Activated CD4-positive, alpha-beta T cell treated with anti-CD3 and anti-CD28 coated beads, Interleukin-2, amount 10 ng/mL, durations not matched to agents 24 days and 14 days (primary cell): ENCODE measurements at regions not wholly inside any gene's neighbourhood (a gene's known extent, or its start where the extent isn't known, plus 50 kb on each side); places are given as distances from the start of the nearest gene placed in this dataset.
"Not testable (repeated sequence)": the region's sequence is repeated elsewhere in the genome, so short reads cannot be mapped to it uniquely, and the experiment has no call there.

Experiments used
- DNase-seq: peaks from one replicate; pipeline ENCODE4 v3.0.0; 2022
- H3K27ac Mint-ChIP-seq: one replicate; pipeline ENCODE4 v1.8.0; 2022; ENCODE audit warnings: mild to moderate bottlenecking, mixed read lengths
- H3K27me3 Mint-ChIP-seq: one replicate; pipeline ENCODE4 v1.8.0; 2022; ENCODE audit warnings: mixed read lengths
- H3K36me3 Mint-ChIP-seq: one replicate; pipeline ENCODE4 v1.8.0; 2022; ENCODE audit warnings: low read depth, mild to moderate bottlenecking, mixed read lengths
- H3K4me1 Mint-ChIP-seq: one replicate; pipeline ENCODE4 v1.8.0; 2021; ENCODE audit warnings: mixed read lengths
- H3K4me3 Mint-ChIP-seq: one replicate; pipeline ENCODE4 v1.8.0; 2022; ENCODE audit warnings: mild to moderate bottlenecking, moderate library complexity, mixed read lengths
- H3K9me3 Mint-ChIP-seq: one replicate; pipeline ENCODE4 v1.8.0; 2021; ENCODE audit warnings: mixed read lengths
- intact Hi-C: fragments of 100-400 bp; cut with micrococcal nuclease; formaldehyde crosslinking; loops from one replicate; pipeline ENCODE4 v1.15.1; 2023

GRCh38 chr2:12549641-12550040, 167.1 kb upstream of the TRIB2 start:
- peaks cover 2% of the 10 kb centered on the region for H3K27me3 Mint-ChIP-seq
- intact Hi-C loops: loop anchor here (1.0 kb wide), 1 partner anchor 253 kb away; no protein-coding TSS in a partner anchor
- DNase-seq: no peak

GRCh38 chr2:12552092-12552491, 164.6 kb upstream of the TRIB2 start:
- Mint-ChIP-seq H3K4me3 (no peak overlapping the region), H3K36me3 (peaks cover 4% of the 10 kb centered on the region), H3K9me3 (peaks cover 11% of the 10 kb centered on the region), H3K4me1 (peaks cover 32% of the 10 kb centered on the region), H3K27ac (no peak overlapping the region), H3K27me3 (no peaks in the 10 kb centered on the region)
- DNase-seq: peak; percentile 6
- intact Hi-C loops: no loop called here

More at GRCh38 chr2:12549641-12550040, 167.1 kb upstream of the TRIB2 start:
- H3K27ac Mint-ChIP-seq: no peak overlapping the region
- H3K36me3 Mint-ChIP-seq: peaks cover 4% of the 10 kb centered on the region
- H3K4me1 Mint-ChIP-seq: peaks cover 11% of the 10 kb centered on the region
- peaks cover 20% of the 10 kb centered on the region for H3K9me3 Mint-ChIP-seq
- no peak overlapping the region for H3K4me3 Mint-ChIP-seq

GRCh38 chr2:12554224-12555011, 162.3 kb upstream of the TRIB2 start:
- Mint-ChIP-seq H3K27ac (peak overlapping the region; percentile 88), H3K9me3 (peaks cover 11% of the 10 kb centered on the region), H3K27me3 (no peaks in the 10 kb centered on the region), H3K36me3 (peaks cover 4% of the 10 kb centered on the region), H3K4me3 (peak overlapping the region; percentile 57), H3K4me1 (peaks cover 41% of the 10 kb centered on the region)
- intact Hi-C loops: loop anchor here (1.0 to 5.0 kb wide), 7 partner anchors 47 to 724 kb away; partner anchors contain the start of gene TRIB2
- no peak for DNase-seq

- Mint-ChIP-seq H3K27me3 (no peaks in the 10 kb centered on the region), H3K9me3 (peaks cover 11% of the 10 kb centered on the region), H3K27ac (peak overlapping the region; percentile 88), H3K4me1 (peaks cover 39% of the 10 kb centered on the region), H3K4me3 (peak overlapping the region; percentile 57), H3K36me3 (peaks cover 4% of the 10 kb centered on the region)
- peak; percentile 59 for DNase-seq
- intact Hi-C loops: loop anchor here (1.0 to 5.0 kb wide), 7 partner anchors 48 to 724 kb away; partner anchors contain the start of gene TRIB2
Measured at GRCh38 chr2:12555012-12555645, 161.6 kb upstream of the TRIB2 start.

- Mint-ChIP-seq H3K27ac (peak overlapping the region; percentile 67), H3K36me3 (peaks cover 2% of the 10 kb centered on the region), H3K27me3 (no peaks in the 10 kb centered on the region), H3K4me1 (peaks cover 39% of the 10 kb centered on the region), H3K9me3 (peaks cover 12% of the 10 kb centered on the region), H3K4me3 (no peak overlapping the region)
- intact Hi-C loops: loop anchor here (5.0 kb wide), 2 partner anchors 144 to 301 kb away; no protein-coding TSS in a partner anchor
- DNase-seq: peak; percentile 62
Measured at GRCh38 chr2:12556762-12557161, 160.0 kb upstream of the TRIB2 start.

- Mint-ChIP-seq H3K9me3 (peaks cover 7% of the 10 kb centered on the region), H3K36me3 (peaks cover 2% of the 10 kb centered on the region), H3K27me3 (no peaks in the 10 kb centered on the region), H3K27ac (no peak overlapping the region), H3K4me1 (peaks cover 45% of the 10 kb centered on the region), H3K4me3 (no peak overlapping the region)
- intact Hi-C loops: loop anchor here (5.0 kb wide), 2 partner anchors 145 to 300 kb away; no protein-coding TSS in a partner anchor
- DNase-seq: no peak
Measured at GRCh38 chr2:12557688-12558087, 159.0 kb upstream of the TRIB2 start.

- intact Hi-C loops: loop anchor here (5.0 kb wide), 2 partner anchors 146 to 299 kb away; no protein-coding TSS in a partner anchor
- DNase-seq: no peak
- Mint-ChIP-seq H3K4me1 (peaks cover 45% of the 10 kb centered on the region), H3K4me3 (no peak overlapping the region), H3K36me3 (no peaks in the 10 kb centered on the region), H3K27ac (no peak overlapping the region), H3K9me3 (peaks cover 4% of the 10 kb centered on the region), H3K27me3 (no peaks in the 10 kb centered on the region)
Measured at GRCh38 chr2:12558519-12558918, 158.2 kb upstream of the TRIB2 start.

GRCh38 chr2:12560618-12561017, 156.1 kb upstream of the TRIB2 start:
- Mint-ChIP-seq H3K27me3 (peaks cover 6% of the 10 kb centered on the region), H3K4me3 (no peak overlapping the region), H3K4me1 (peaks cover 38% of the 10 kb centered on the region), H3K9me3 (peaks cover 4% of the 10 kb centered on the region), H3K27ac (no peak overlapping the region), H3K36me3 (no peaks in the 10 kb centered on the region)
- intact Hi-C loops: no loop called here
- no peak for DNase-seq

GRCh38 chr2:12567411-12567810, 149.3 kb upstream of the TRIB2 start:
- intact Hi-C loops: no loop called here
- Mint-ChIP-seq H3K27me3 (peaks cover 20% of the 10 kb centered on the region), H3K9me3 (no peaks in the 10 kb centered on the region), H3K36me3 (no peaks in the 10 kb centered on the region), H3K4me1 (peaks cover 15% of the 10 kb centered on the region), H3K27ac (no peak overlapping the region), H3K4me3 (no peak overlapping the region)
- DNase-seq: no peak

GRCh38 chr2:12569510-12569909, 147.2 kb upstream of the TRIB2 start:
- DNase-seq, H3K9me3 Mint-ChIP-seq, H3K36me3 Mint-ChIP-seq, H3K27ac Mint-ChIP-seq, H3K4me3 Mint-ChIP-seq, intact Hi-C loops: not testable (repeated sequence)
- peaks cover 16% of the 10 kb centered on the region for H3K27me3 Mint-ChIP-seq
- peaks cover 11% of the 10 kb centered on the region for H3K4me1 Mint-ChIP-seq

GRCh38 chr2:12569929-12570328, 146.8 kb upstream of the TRIB2 start:
- intact Hi-C loops, H3K4me1 Mint-ChIP-seq, DNase-seq, H3K27ac Mint-ChIP-seq, H3K36me3 Mint-ChIP-seq, H3K9me3 Mint-ChIP-seq, H3K4me3 Mint-ChIP-seq: not testable (repeated sequence)
- H3K27me3 Mint-ChIP-seq: peaks cover 14% of the 10 kb centered on the region

GRCh38 chr2:12577091-12577490, 139.6 kb upstream of the TRIB2 start:
- Mint-ChIP-seq H3K36me3 (no peaks in the 10 kb centered on the region), H3K4me1 (peaks cover 1% of the 10 kb centered on the region), H3K27ac (no peak overlapping the region), H3K9me3 (peaks cover 5% of the 10 kb centered on the region), H3K27me3 (no peaks in the 10 kb centered on the region), H3K4me3 (no peak overlapping the region)
- no peak for DNase-seq
- intact Hi-C loops: no loop called here

- DNase-seq: no peak
- H3K4me1 Mint-ChIP-seq: peaks cover 1% of the 10 kb centered on the region
- H3K36me3 Mint-ChIP-seq: no peaks in the 10 kb centered on the region
- intact Hi-C loops: no loop called here
- peaks cover 8% of the 10 kb centered on the region for H3K9me3 Mint-ChIP-seq
- no peak overlapping the region for H3K4me3 Mint-ChIP-seq
- H3K27me3 Mint-ChIP-seq: no peaks in the 10 kb centered on the region
- H3K27ac Mint-ChIP-seq: no peak overlapping the region
Measured at GRCh38 chr2:12577567-12578253, 139.0 kb upstream of the TRIB2 start.

- intact Hi-C loops: no loop called here
- no peak overlapping the region for H3K27ac Mint-ChIP-seq
Measured at GRCh38 chr2:12579018-12579417, 137.7 kb upstream of the TRIB2 start.

More at GRCh38 chr2:12579018-12579417, 137.7 kb upstream of the TRIB2 start:
- H3K36me3 Mint-ChIP-seq: no peaks in the 10 kb centered on the region
- no peak for DNase-seq
- peaks cover 1% of the 10 kb centered on the region for H3K4me1 Mint-ChIP-seq
- H3K27me3 Mint-ChIP-seq: peaks cover 3% of the 10 kb centered on the region
- H3K9me3 Mint-ChIP-seq: peaks cover 12% of the 10 kb centered on the region
- no peak overlapping the region for H3K4me3 Mint-ChIP-seq
